Gastroesophageal sphincter (tissue), 4 donors: ENCODE measurements at regions not wholly inside any gene's neighbourhood (a gene's known extent, or its start where the extent isn't known, plus 50 kb on each side); places are given as distances from the start of the nearest gene placed in this dataset.

Experiments
- ATAC-seq: fragments of 150-250 bp; one replicate; pipeline ENCODE4 v1.9.1; 2016; ENCODE audit warnings: mild to moderate bottlenecking, moderate library complexity
- H3K27ac ChIP-seq, 4 donors: fragments of 200-600 bp; sonication (generic) in 3 of 4; 1 replicate in 3 of 4; 2 replicates in 1 of 4; pipeline ENCODE4 v1.5.1; 2016 to 2019
- H3K27me3 ChIP-seq: fragments of 200-600 bp; sonication (generic); one replicate; pipeline ENCODE4 v1.5.1; 2019
- H3K36me3 ChIP-seq, 2 donors: fragments of 200-600 bp; sonication (generic); one replicate each; pipeline ENCODE4 v1.5.1; 2019; ENCODE audit warnings: control low read depth in 1 of 2
- H3K4me1 ChIP-seq, 3 donors: fragments of 200-600 bp; sonication (generic); 1 replicate in 2 of 3; 2 replicates in 1 of 3; pipeline ENCODE4 v1.5.1; 2016 to 2019; ENCODE audit warnings: control low read depth in 2 of 3
- H3K4me3 ChIP-seq, 2 donors: fragments of 200-600 bp; sonication (generic); one replicate each; pipeline ENCODE4 v1.5.1; 2019; ENCODE audit warnings: mild to moderate bottlenecking in 1 of 2, moderate library complexity in 1 of 2
- H3K9me3 ChIP-seq, 3 donors: fragments of 200-600 bp; sonication (generic); one replicate each; pipeline ENCODE4 v1.5.1; 2017 to 2019; ENCODE audit warnings: control low read depth in 2 of 3
- CTCF ChIP-seq, 4 experiments: fragments of 200-600 bp in 2 of 4; fragments of 450-650 bp in 2 of 4; sonication (generic) in 1 of 4; IDR thresholded peaks; one replicate each; pipeline ENCODE4 v1.5.1; 2017 to 2019; ENCODE audit warnings: antibody characterized with exemption in 4 of 4, mild to moderate bottlenecking in 2 of 4, moderate library complexity in 2 of 4
- EP300 ChIP-seq: sonication (generic); formaldehyde crosslinking; IDR thresholded peaks from one replicate; pipeline ENCODE4 v1.6.1; 2017; ENCODE audit warnings: antibody characterized with exemption, mild to moderate bottlenecking
- POLR2A ChIP-seq, 2 donors: fragments of 450-650 bp; IDR thresholded peaks; one replicate each; pipeline ENCODE4 v1.6.1; 2017; ENCODE audit warnings: antibody characterized with exemption in 2 of 2, mild to moderate bottlenecking in 2 of 2, moderate library complexity in 1 of 2
- POLR2AphosphoS5 ChIP-seq: sonication (generic); formaldehyde crosslinking; IDR thresholded peaks from one replicate; pipeline ENCODE4 v1.6.1; 2017; ENCODE audit warnings: antibody characterized with exemption
- WGBS, 2 donors: methylation state at CpG; one replicate each; pipeline ENCODE4 v1.1.5; 2018; ENCODE audit warnings: low coverage in 1 of 2; 5-methylcytosine and 5-hydroxymethylcytosine counted together

DNA sequence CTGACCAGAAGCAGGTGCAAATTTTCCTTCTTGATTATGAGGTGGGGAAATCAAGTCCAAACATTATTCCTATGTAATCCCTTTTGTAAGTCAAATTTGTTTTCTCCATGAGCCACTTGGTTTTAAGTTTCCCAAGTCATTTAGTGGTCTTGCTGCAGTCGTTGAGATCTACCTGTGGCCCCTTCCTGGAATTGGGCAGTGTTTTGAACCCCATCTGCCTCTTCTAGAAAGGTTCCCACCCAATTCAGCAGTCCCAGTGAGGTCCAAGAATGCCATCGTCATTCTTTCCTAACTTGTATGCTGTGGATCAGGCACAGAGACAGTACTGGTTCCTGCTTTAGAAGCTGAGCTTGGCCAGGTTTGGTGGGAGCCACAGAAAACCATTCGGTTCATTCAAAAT lies 77.8 kb upstream of the GNAZ start:
- Histone ChIP-seq H3K4me1 (no peaks in the 10 kb centered on the region), H3K27me3 (peaks cover 7% of the 10 kb centered on the region), H3K9me3 (peaks cover 0 to 12% (median 0%) of the 10 kb centered on the region in 3 donors), H3K36me3 (no peaks in the 10 kb centered on the region), H3K27ac (no peak overlapping the region), H3K4me3 (no peak overlapping the region)
- WGBS, 2 donors, result 65 to 88% methylated on average over 3 of the region's 3 CpGs
- TF ChIP-seq CTCF (IDR thresholded peaks at IDR 0.05) (no peak), POLR2AphosphoS5 (no peak), POLR2A (IDR thresholded peaks at IDR 0.05) (no peak), EP300 (no peak)
- ATAC-seq, result no peak

GRCh38 chr22:22993184-22993583 lies 77.1 kb upstream of the GNAZ start:
- ATAC-seq, result no peak
- 90 to 100% methylated on average over 1 to 2 of the region's 5 CpGs for WGBS, 2 donors
- Histone ChIP-seq H3K4me3 (no peak overlapping the region), H3K27me3 (peaks cover 7% of the 10 kb centered on the region), H3K4me1 (no peaks in the 10 kb centered on the region), H3K27ac (no peak overlapping the region), H3K9me3 (peaks cover 0 to 19% (median 0%) of the 10 kb centered on the region in 3 donors), H3K36me3 (no peaks in the 10 kb centered on the region)
- no peak for TF ChIP-seq EP300
- no peak for TF ChIP-seq POLR2AphosphoS5
- TF ChIP-seq CTCF (IDR thresholded peaks at IDR 0.05), result no peak
- TF ChIP-seq POLR2A (IDR thresholded peaks at IDR 0.05), result no peak

DNA sequence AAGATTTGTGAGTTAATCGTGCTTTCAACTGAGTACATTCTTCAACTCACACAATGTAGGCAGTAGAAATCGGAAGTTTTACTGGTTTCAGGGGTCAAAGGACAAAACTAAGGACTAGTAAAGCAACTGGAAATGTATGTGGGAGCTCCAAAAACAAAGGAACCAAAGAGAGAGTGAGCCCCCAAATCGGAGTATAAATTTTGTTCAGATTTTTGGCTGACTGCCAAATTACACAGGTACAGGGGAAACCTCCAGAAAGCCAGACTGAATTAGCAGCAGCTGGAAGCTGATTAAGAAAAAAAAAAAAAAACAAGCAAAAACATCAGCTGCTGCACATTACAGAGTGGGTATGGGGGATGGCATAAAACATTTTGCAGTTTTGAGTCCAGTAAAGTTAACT lies 75.2 kb upstream of the GNAZ start:
- no peak for ATAC-seq

GRCh38 chr22:22996511-22997261 lies 73.6 kb upstream of the GNAZ start:
- ATAC-seq, result no peak
- Histone ChIP-seq H3K27ac (no peak overlapping the region), H3K9me3 (peaks cover 0 to 21% (median 0%) of the 10 kb centered on the region in 3 donors), H3K36me3 (no peaks in the 10 kb centered on the region), H3K4me1 (no peaks in the 10 kb centered on the region), H3K4me3 (no peak overlapping the region), H3K27me3 (peaks cover 15% of the 10 kb centered on the region)
- no peak for TF ChIP-seq EP300
- no peak for TF ChIP-seq POLR2A (IDR thresholded peaks at IDR 0.05)
- no peak for TF ChIP-seq POLR2AphosphoS5
- no peak for TF ChIP-seq CTCF (IDR thresholded peaks at IDR 0.05)
- WGBS, 2 donors, result 69 to 85% methylated on average over 2 of the region's 2 CpGs

More for the DNA sequence above, 75.2 kb upstream of the GNAZ start:
- no peaks in the 10 kb centered on the region for H3K4me1 ChIP-seq
- H3K4me3 ChIP-seq, result no peak overlapping the region
- TF ChIP-seq POLR2A (IDR thresholded peaks at IDR 0.05) (no peak), POLR2AphosphoS5 (no peak), CTCF (IDR thresholded peaks at IDR 0.05) (no peak), EP300 (no peak)
- H3K36me3 ChIP-seq, result no peaks in the 10 kb centered on the region
- peaks cover 0 to 21% (median 0%) of the 10 kb centered on the region in 3 donors for H3K9me3 ChIP-seq
- H3K27ac ChIP-seq, result no peak overlapping the region
- peaks cover 9% of the 10 kb centered on the region for H3K27me3 ChIP-seq
- 41 to 48% methylated on average over 3 of the region's 3 CpGs for WGBS, 2 donors

DNA sequence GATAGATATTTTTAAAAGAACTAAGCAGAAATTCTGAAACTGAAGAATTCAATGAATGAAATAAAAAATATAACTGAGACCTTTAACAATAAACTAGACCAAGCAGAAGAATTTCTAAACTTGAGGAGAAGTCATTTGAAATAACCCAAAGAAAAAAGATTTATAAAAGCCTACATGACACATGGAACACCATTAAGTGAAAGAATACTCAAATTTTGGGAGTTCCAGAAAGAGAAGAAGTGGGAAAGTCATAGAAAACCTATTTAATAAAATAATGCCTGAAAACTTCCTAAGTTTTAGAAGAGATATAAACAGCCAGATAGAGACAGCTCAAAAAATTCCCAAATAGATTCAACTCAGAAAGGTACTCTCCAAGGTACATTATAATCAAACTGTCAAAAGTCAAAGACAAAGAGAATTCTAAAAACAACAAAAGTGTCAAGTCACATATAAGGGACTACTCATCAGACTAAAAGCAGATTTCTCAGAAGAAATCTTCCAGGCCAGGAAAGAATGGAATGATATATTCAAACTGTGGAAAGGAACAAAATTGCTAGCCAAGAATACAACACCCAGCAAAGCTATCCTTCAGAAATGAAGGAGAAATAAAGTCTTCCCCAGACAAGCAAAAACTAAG lies 72.9 kb upstream of the GNAZ start:
- Histone ChIP-seq H3K4me1 (no peaks in the 10 kb centered on the region), H3K9me3 (peaks cover 0 to 21% (median 0%) of the 10 kb centered on the region in 3 donors), H3K36me3 (no peaks in the 10 kb centered on the region), H3K27me3 (peaks cover 19% of the 10 kb centered on the region), H3K4me3 (no peak overlapping the region), H3K27ac (no peak overlapping the region)
- TF ChIP-seq EP300 (no peak), POLR2A (IDR thresholded peaks at IDR 0.05) (no peak), POLR2AphosphoS5 (no peak), CTCF (IDR thresholded peaks at IDR 0.05) (no peak)
- no peak for ATAC-seq
